ENCODE measurements at regions not wholly inside any gene's neighbourhood (a gene's known extent, or its start where the extent isn't known, plus 50 kb on each side); places are given as distances from the start of the nearest gene placed in this dataset.

- H3K4me1 ChIP-seq (replicated peaks; ENCODE audit: insufficient read depth) = no peaks in the 10 kb centered on the region
- no peaks in the 10 kb centered on the region for H3K36me3 ChIP-seq (ENCODE audit: low read depth)
- ChIA-PET POLR2A (ENCODE audit: unreplicated experiment) (no interaction called here), CTCF (no interaction called here)
- TF ChIP-seq, protein P1, sequence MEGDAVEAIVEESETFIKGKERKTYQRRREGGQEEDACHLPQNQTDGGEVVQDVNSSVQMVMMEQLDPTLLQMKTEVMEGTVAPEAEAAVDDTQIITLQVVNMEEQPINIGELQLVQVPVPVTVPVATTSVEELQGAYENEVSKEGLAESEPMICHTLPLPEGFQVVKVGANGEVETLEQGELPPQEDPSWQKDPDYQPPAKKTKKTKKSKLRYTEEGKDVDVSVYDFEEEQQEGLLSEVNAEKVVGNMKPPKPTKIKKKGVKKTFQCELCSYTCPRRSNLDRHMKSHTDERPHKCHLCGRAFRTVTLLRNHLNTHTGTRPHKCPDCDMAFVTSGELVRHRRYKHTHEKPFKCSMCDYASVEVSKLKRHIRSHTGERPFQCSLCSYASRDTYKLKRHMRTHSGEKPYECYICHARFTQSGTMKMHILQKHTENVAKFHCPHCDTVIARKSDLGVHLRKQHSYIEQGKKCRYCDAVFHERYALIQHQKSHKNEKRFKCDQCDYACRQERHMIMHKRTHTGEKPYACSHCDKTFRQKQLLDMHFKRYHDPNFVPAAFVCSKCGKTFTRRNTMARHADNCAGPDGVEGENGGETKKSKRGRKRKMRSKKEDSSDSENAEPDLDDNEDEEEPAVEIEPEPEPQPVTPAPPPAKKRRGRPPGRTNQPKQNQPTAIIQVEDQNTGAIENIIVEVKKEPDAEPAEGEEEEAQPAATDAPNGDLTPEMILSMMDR (conservative IDR thresholded peaks at IDR 0.05) = no peak
- TF ChIP-seq EZH2 (IDR thresholded peaks at IDR 0.05; ENCODE audit: low read depth) = no peak
- H4K20me1 ChIP-seq (ENCODE audit: insufficient read depth) = no peaks in the 10 kb centered on the region
- intact Hi-C loops (cut with micrococcal nuclease; ENCODE audit: unreplicated experiment) = no loop called here
- H2AFZ ChIP-seq = no peak overlapping the region
- H3K27me3 ChIP-seq (ENCODE audit: insufficient read depth, low read depth) = no peaks in the 10 kb centered on the region
- no peak overlapping the region for H3K4me3 ChIP-seq
- H3K4me2 ChIP-seq = no peak overlapping the region
- H3K79me2 ChIP-seq (ENCODE audit: low read depth) = no peaks in the 10 kb centered on the region
- H3F3A ChIP-seq (ENCODE audit: insufficient read depth, low read depth) = no peaks in the 10 kb centered on the region
- H3K9me3 ChIP-seq (ENCODE audit: insufficient read depth, low read depth) = no peaks in the 10 kb centered on the region
- BruUV-seq (replicated peaks) = no TSS peak
- no peak overlapping the region for H3K27ac ChIP-seq
- DNase-seq = no peak
- no peaks in the 10 kb centered on the region for H3K9me2 ChIP-seq (ENCODE audit: insufficient read depth)
Observed at GRCh38 chr3:184460276-184460675, 80.4 kb downstream of the CHRD start.

DNA sequence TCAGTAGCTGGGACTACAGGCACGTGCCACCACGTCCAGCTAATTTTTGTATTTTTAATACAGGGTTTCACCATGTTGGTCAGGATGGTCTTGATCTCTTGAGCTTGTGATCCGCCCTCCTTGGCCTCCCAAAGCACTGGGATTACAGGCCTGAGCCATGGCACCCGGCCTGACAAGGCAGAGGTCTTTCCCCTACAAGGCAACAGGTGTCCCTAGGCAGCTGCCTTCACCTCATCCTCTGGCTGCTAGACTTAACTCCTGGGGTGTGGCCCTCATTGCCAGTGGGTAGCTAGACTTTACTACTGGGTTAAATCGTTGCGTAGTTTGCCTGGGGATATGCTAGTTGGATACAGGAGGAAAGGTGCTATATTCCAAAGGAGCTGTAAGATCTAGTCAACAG is 81.4 kb downstream of the CHRD start:
- CTCF ChIA-PET = interaction anchor here (0.9 to 1.0 kb wide), 2 partner anchors 13 to 90 kb away, joined by 3 to 4 read pairs; no protein-coding TSS in a partner anchor
- H3K9me2 ChIP-seq (ENCODE audit: insufficient read depth) = no peaks in the 10 kb centered on the region
- H3K79me2 ChIP-seq (ENCODE audit: low read depth) = no peaks in the 10 kb centered on the region
- POLR2A ChIA-PET (ENCODE audit: unreplicated experiment) = no interaction called here
- H3K4me1 ChIP-seq (replicated peaks; ENCODE audit: insufficient read depth) = no peaks in the 10 kb centered on the region
- no peak overlapping the region for H3K4me2 ChIP-seq
- intact Hi-C loops (cut with micrococcal nuclease; ENCODE audit: unreplicated experiment) = no loop called here
- no peaks in the 10 kb centered on the region for H4K20me1 ChIP-seq (ENCODE audit: insufficient read depth)
- TF ChIP-seq, protein P1 (conservative IDR thresholded peaks at IDR 0.05) = no peak
- TF ChIP-seq EZH2 (IDR thresholded peaks at IDR 0.05; ENCODE audit: low read depth) = no peak
- no peaks in the 10 kb centered on the region for H3K27me3 ChIP-seq (ENCODE audit: insufficient read depth, low read depth)
- no peak overlapping the region for H3K27ac ChIP-seq
- BruUV-seq (replicated peaks) = no TSS peak
- H3K9me3 ChIP-seq (ENCODE audit: insufficient read depth, low read depth) = no peaks in the 10 kb centered on the region
- no peak for DNase-seq
- H3K36me3 ChIP-seq (ENCODE audit: low read depth) = no peaks in the 10 kb centered on the region
- no peak overlapping the region for H2AFZ ChIP-seq
- no peaks in the 10 kb centered on the region for H3F3A ChIP-seq (ENCODE audit: insufficient read depth, low read depth)
- H3K4me3 ChIP-seq = no peak overlapping the region

DNA sequence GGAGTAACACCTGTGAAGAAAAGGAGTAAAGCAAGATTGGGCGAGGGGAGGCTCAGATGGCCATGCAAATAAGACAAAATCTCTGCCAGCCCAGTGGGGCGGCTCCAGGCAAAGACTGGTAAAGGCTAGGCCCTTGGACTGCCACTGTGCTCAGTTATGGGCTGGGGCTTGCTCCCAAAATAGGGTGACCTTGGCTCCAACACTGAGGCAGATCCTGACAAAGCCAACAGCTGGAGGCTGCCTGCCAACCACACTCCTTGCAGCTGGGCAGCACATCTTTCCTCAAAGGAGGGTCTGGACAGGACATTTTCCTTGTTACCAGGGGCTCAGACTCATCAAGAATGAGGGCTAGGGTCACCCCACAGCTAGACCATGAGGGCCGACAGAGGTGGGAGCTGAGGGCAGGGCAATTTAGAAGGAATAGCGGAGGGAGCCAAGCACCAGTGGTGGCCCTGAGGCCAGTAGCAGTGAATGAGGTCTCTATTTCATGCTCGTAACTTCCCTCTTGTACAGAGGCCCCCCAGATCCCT is 86.1 kb downstream of the CHRD start:
- intact Hi-C loops (cut with micrococcal nuclease; ENCODE audit: unreplicated experiment) = loop anchor here (5.0 kb wide), 1 partner anchor 46 kb away; no protein-coding TSS in a partner anchor
- no peak overlapping the region for H2AFZ ChIP-seq
- CTCF ChIA-PET = interaction anchor here (0.7 to 1.2 kb wide), 2 partner anchors 94 to 100 kb away, joined by 4 to 5 read pairs; no protein-coding TSS in a partner anchor

More for the DNA sequence above, 86.1 kb downstream of the CHRD start:
- Histone ChIP-seq H3F3A (ENCODE audit: insufficient read depth, low read depth) (no peaks in the 10 kb centered on the region), H3K79me2 (ENCODE audit: low read depth) (no peaks in the 10 kb centered on the region), H3K27ac (no peak overlapping the region), H4K20me1 (ENCODE audit: insufficient read depth) (no peaks in the 10 kb centered on the region), H3K36me3 (ENCODE audit: low read depth) (no peaks in the 10 kb centered on the region), H3K4me2 (no peak overlapping the region), H3K9me2 (ENCODE audit: insufficient read depth) (no peaks in the 10 kb centered on the region), H3K9me3 (ENCODE audit: insufficient read depth, low read depth) (no peaks in the 10 kb centered on the region), H3K4me3 (no peak overlapping the region), H3K4me1 (replicated peaks; ENCODE audit: insufficient read depth) (no peaks in the 10 kb centered on the region), H3K27me3 (ENCODE audit: insufficient read depth, low read depth) (peaks cover 5% of the 10 kb centered on the region; the same call in 1 of the 2 replicates)
- no peak for DNase-seq
- BruUV-seq (replicated peaks) = no TSS peak
- POLR2A ChIA-PET (ENCODE audit: unreplicated experiment) = interaction anchor here (0.6 kb wide), 2 partner anchors 95 to 1584 kb away, joined by 3 to 8 read pairs; no protein-coding TSS in a partner anchor
- no peak for TF ChIP-seq EZH2 (IDR thresholded peaks at IDR 0.05; ENCODE audit: low read depth)
- TF ChIP-seq, protein P1 (conservative IDR thresholded peaks at IDR 0.05) = no peak

Measured in PC-9 (cell line).